OCI-LY1 (cell line): ENCODE measurements at regions not wholly inside any gene's neighbourhood (a gene's known extent, or its start where the extent isn't known, plus 50 kb on each side); places are given as distances from the start of the nearest gene placed in this dataset.
"Not testable (repeated sequence)": the region's sequence is repeated elsewhere in the genome, so short reads cannot be mapped to it uniquely, and the experiment has no call there.

Experiments
- H2AFZ ChIP-seq: fragments of 200-600 bp; sonication (generic), shearing (Covaris generic); 2 replicates; pipeline ENCODE4 v1.6.0; 2014; ENCODE audit warnings: antibody characterized with exemption, mild to moderate bottlenecking, low read length
- H3F3A ChIP-seq: fragments of 200-600 bp; sonication (generic), shearing (Covaris generic); 2 replicates; pipeline ENCODE4 v1.6.0; 2014; ENCODE audit warnings: mild to moderate bottlenecking, antibody characterized with exemption, low read length, moderate library complexity; ENCODE audit not compliant: insufficient read depth
- H3K27ac ChIP-seq: fragments of 200-600 bp; sonication (generic); 2 replicates; pipeline ENCODE4 v1.5.1; 2014; ENCODE audit warnings: low read length, mixed run types, mild to moderate bottlenecking, low read depth; ENCODE audit not compliant: poor library complexity, severe bottlenecking
- H3K27me3 ChIP-seq: fragments of 200-600 bp; sonication (generic); 2 replicates; pipeline ENCODE4 v1.6.0; 2014; ENCODE audit warnings: antibody characterized with exemption, mild to moderate bottlenecking, low read length, moderate library complexity; ENCODE audit not compliant: insufficient read depth
- H3K36me3 ChIP-seq: fragments of 200-600 bp; sonication (generic); 2 replicates; pipeline ENCODE4 v1.6.1; 2014; ENCODE audit warnings: mild to moderate bottlenecking, antibody characterized with exemption, low read length, moderate library complexity, mixed read lengths; ENCODE audit not compliant: insufficient read depth
- H3K4me1 ChIP-seq: fragments of 200-600 bp; sonication (generic); 2 replicates; pipeline ENCODE4 v1.5.1; 2014; ENCODE audit warnings: mild to moderate bottlenecking, low read length, moderate library complexity; ENCODE audit not compliant: insufficient read depth, severe bottlenecking
- H3K4me2 ChIP-seq: fragments of 200-600 bp; sonication (generic), shearing (Covaris generic); 2 replicates; pipeline ENCODE4 v1.6.1; 2014; ENCODE audit warnings: low read length
- H3K4me3 ChIP-seq: fragments of 200-600 bp; sonication (generic); 2 replicates; pipeline ENCODE4 v1.5.1; 2014; ENCODE audit warnings: low read length, low read depth, mild to moderate bottlenecking, mixed read lengths; ENCODE audit not compliant: poor library complexity, severe bottlenecking
- H3K79me2 ChIP-seq: fragments of 200-600 bp; shearing (Covaris generic); 2 replicates; pipeline ENCODE4 v1.6.1; 2016; ENCODE audit warnings: mixed run types, low read length, mixed read lengths; ENCODE audit not compliant: insufficient read depth
- H3K9ac ChIP-seq: fragments of 200-600 bp; sonication (generic), shearing (Covaris generic); 2 replicates; pipeline ENCODE4 v1.6.1; 2014; ENCODE audit warnings: mild to moderate bottlenecking, low read length, mixed read lengths
- H3K9me2 ChIP-seq: fragments of 200-600 bp; sonication (generic), shearing (Covaris generic); 2 replicates; pipeline ENCODE4 v1.6.1; 2014; ENCODE audit warnings: low read depth, mild to moderate bottlenecking, low read length, mixed read lengths
- H3K9me3 ChIP-seq: fragments of 200-600 bp; shearing (Covaris generic); 2 replicates; pipeline ENCODE4 v1.6.1; 2014; ENCODE audit warnings: low read length, mixed read lengths
- H4K20me1 ChIP-seq: fragments of 200-600 bp; sonication (generic), shearing (Covaris generic); 2 replicates; pipeline ENCODE4 v1.6.0; 2016; ENCODE audit warnings: mild to moderate bottlenecking, low read length; ENCODE audit not compliant: insufficient read depth

DNA sequence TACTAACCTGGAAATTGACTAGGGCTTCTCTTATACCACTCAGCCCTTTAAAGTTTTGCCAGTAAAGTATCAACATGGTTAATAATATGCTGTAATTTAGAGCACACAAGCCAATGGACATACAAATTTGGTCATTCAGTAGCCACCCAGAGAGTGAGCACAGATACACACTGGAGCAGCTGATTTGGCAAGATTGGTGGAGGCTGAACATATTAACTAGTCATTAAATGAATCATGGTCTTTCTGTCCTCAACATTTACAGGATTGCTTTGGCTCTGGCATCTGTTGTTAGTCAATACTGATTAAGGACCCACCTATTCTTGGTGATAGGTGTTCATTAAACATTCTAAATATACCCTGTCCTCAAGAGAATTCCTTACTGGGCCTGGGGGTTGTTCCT, 130.6 kb downstream of the SRGAP2 start:
- not testable (repeated sequence) for H3K9me3 ChIP-seq, H3K4me1 ChIP-seq, H3K4me3 ChIP-seq, H3F3A ChIP-seq, H2AFZ ChIP-seq, H3K4me2 ChIP-seq, H3K9me2 ChIP-seq, H3K79me2 ChIP-seq, H3K27me3 ChIP-seq, H3K9ac ChIP-seq, H3K36me3 ChIP-seq, H3K27ac ChIP-seq, H4K20me1 ChIP-seq

DNA sequence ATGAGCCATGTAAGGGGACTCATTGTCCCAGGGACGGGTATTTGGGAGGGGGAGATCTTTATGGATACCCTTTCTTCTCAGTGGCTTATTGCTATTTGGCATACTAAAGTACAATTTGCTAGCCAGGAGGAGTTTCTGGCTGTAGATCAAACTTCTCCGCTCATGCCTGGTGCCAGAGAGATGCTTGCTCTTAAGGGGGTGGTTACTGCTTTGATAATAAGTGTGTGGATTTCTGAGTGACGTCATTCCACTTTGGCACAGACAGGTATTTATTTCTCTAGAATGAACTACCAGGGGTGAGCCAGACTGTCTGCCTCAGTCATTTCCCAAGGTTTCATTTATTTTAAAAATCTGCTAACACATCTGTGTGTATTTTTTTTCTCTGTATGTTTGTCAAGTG, 131.1 kb downstream of the SRGAP2 start:
- not testable (repeated sequence) for H3K4me1 ChIP-seq, H3K27ac ChIP-seq, H3K36me3 ChIP-seq, H4K20me1 ChIP-seq, H3K9me3 ChIP-seq, H3F3A ChIP-seq, H3K27me3 ChIP-seq, H3K4me3 ChIP-seq, H2AFZ ChIP-seq, H3K79me2 ChIP-seq, H3K4me2 ChIP-seq, H3K9ac ChIP-seq, H3K9me2 ChIP-seq

DNA sequence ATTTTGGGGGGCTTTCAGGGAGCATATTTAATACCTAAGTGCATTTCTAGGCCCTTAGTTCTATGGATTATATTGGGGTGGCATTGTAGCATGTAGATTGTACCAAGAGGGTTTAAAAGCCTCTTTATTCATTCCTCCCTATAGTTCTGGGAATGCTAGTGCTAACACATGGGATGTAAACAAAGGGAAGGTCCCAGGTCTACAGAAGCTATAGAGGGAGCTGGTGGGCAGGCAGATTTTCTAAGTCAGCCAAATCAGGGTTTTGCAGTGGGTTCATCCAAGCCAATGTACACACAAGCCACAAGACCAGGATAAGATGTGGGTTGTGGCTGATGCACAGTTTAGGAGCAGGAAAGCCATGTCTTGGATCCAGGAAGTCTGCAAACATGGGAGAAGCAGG, 131.8 kb downstream of the SRGAP2 start:
- not testable (repeated sequence) for H3K27me3 ChIP-seq, H3K4me1 ChIP-seq, H3F3A ChIP-seq, H3K9ac ChIP-seq, H3K9me3 ChIP-seq, H3K4me3 ChIP-seq, H3K4me2 ChIP-seq, H3K36me3 ChIP-seq, H3K27ac ChIP-seq, H4K20me1 ChIP-seq, H2AFZ ChIP-seq, H3K9me2 ChIP-seq, H3K79me2 ChIP-seq

DNA sequence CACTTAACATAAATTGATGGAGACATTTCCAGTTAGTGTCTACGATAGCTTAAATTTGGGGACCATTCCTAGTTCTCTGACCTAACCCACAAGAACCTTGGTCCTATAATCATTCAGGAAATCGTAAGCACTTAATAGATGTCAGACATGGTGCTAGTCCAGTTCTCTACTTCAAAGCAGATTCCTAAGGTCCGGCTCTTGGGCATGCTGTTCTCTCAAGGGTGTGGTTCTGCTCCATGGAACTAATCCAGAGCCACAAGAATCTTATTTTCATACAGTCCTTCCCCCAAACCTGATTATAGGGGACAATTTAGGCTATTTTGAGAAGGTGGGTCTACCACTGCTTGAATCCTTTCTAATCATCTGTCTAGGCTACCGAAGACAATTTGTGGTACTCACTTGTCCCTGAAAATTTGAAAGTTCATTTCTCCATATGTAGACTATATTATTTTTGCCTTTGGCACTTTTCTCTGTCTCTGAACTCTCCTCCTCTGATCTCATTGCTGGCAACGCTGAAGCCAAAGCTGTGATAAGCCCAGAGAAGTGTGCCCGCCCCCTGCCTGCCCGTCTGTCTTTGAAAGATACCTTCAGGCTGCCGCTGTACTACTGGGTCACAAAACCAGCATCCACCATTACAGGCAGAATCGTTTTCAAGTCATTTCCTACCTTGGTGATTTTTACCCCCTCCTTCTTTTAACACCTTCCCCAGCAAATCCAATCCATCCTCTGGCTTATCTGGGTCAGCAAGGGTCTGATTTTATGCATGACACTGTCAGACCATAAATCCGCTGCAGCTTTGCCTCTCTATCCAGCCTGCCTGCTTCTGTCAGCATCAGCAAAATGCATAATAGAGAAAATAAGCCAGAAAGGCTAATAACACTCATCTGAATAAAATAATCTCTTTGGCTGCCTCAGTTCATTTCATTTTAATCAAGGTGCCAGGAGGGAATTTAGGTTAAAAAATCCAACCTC, 132.8 kb downstream of the SRGAP2 start:
- not testable (repeated sequence) for H3K27me3 ChIP-seq, H3K27ac ChIP-seq, H3K4me3 ChIP-seq, H3K9me2 ChIP-seq, H3K9ac ChIP-seq, H4K20me1 ChIP-seq, H3K4me1 ChIP-seq, H3F3A ChIP-seq, H2AFZ ChIP-seq, H3K4me2 ChIP-seq, H3K36me3 ChIP-seq, H3K9me3 ChIP-seq, H3K79me2 ChIP-seq

DNA sequence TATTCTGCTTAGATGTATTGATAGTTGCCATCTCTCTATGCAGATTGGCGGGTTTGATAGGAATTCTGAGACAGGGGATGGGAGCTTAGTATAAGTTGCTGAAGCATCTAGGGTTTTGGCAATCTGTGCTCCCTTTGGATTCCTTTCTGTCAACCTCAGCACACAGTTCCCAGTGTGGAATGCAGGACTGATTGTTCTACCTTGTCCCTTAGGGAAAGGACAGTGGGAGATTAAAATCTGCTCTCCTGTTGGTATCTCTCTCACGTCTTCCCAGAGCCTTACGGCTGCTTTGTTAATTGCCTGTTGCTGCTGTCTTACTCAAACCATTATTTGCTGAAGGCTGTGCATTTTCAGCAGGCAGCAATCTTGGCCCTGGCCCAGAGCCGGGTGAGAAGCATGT, 133.3 kb upstream of the IKBKE start:
- H3F3A ChIP-seq, H3K4me1 ChIP-seq: not testable (repeated sequence)

DNA sequence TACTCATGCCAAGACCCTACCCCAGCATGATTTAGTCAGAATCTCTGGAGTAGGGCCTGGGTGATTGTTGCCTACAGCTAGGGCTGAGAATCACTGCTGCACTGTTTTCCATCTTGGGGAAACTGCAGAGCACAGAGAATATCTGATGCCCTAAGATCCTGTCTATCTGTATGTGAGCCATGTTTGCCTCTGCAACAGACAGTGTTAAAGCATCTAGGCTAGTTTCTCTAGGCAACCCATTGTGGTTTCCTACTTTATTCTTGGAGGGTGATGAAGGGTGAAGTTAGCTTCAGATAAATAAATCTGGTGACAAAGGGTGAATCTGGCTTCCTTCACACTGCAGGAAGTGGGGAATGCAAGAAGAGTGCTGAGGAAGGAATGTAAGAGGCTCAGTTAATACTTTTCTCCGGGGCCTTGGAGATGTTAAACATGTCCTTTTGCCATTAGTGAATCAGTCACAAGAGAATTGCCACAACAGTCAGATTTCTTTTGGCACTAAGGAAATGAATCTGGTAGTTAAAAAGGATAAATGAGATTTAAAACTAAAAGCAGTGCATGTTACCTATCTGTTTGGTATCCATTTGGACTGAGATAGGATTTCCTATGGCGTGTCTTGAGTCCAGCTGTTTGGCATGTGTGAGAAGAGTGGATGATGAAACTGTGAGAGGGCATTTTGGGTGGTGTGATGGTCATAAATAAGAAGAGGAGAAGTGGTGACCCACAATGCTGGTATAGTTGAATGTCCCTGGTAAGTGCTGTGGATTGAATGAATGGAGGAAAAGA, 119.6 kb upstream of the IKBKE start:
- not testable (repeated sequence) for H3F3A ChIP-seq, H3K4me2 ChIP-seq, H3K4me3 ChIP-seq, H2AFZ ChIP-seq, H3K36me3 ChIP-seq, H3K79me2 ChIP-seq, H3K27me3 ChIP-seq, H3K4me1 ChIP-seq, H3K9ac ChIP-seq, H3K9me2 ChIP-seq, H3K9me3 ChIP-seq, H3K27ac ChIP-seq, H4K20me1 ChIP-seq

More for the DNA sequence above, 133.3 kb upstream of the IKBKE start:
- H3K27me3 ChIP-seq, H3K9me2 ChIP-seq, H2AFZ ChIP-seq, H3K4me3 ChIP-seq, H3K79me2 ChIP-seq, H4K20me1 ChIP-seq, H3K9me3 ChIP-seq, H3K4me2 ChIP-seq, H3K27ac ChIP-seq, H3K9ac ChIP-seq, H3K36me3 ChIP-seq: not testable (repeated sequence)

DNA sequence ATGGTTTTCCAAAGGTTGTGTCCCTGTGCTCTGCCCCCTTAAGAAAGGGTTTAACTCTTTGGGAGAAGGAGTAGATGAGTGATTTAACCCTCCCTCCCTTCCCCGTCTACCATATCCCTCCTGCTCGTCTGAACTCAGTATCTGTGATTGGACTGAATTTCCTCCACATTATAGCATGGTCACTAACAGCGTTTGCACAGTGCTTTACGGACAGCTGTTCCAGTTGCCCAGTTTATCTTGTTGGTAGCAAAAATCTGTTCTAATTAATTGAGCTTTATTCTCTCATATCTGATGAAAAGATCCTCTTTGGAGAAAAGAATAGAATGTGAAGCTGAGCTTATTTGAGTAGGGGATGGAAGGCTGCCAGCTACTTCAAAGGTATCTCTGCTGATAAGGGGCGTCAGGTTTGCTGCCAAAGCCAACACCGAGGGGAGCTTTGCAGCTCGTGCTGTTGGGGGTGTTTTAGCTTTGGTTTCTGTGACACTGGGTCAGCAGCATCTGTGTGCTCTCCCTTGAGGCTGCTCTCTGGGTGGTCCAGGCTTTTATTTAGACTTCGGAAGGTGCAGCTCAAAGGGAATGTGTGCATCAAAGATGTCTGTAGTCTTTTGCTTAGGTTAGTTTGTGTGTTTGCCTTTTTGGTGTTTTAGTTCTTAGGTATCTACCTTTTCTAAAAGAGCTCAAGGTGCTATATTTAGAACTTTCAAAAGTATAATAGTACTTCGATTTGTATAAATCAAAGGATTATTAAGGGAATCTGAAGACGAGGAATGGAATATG, 118.8 kb upstream of the IKBKE start:
- not testable (repeated sequence) for H3K4me1 ChIP-seq, H3K9me2 ChIP-seq, H3K27ac ChIP-seq, H3K9ac ChIP-seq, H3K79me2 ChIP-seq, H2AFZ ChIP-seq, H3K4me3 ChIP-seq, H4K20me1 ChIP-seq, H3K9me3 ChIP-seq, H3F3A ChIP-seq, H3K36me3 ChIP-seq, H3K27me3 ChIP-seq, H3K4me2 ChIP-seq
